NCI-H2227 (cell line): ENCODE measurements at regions not wholly inside any gene's neighbourhood (a gene's known extent, or its start where the extent isn't known, plus 50 kb on each side); places are given as distances from the start of the nearest gene placed in this dataset.

Source experiments
- DNase-seq: peaks from one replicate; lab custom pipeline; 2025; ENCODE audit not compliant: unreplicated experiment; lab: John Stamatoyannopoulos, UW

GRCh38 chr21:43348801-43349261 is 78.1 kb downstream of the SIK1 start:
- DNase-seq = no peak

GRCh38 chr21:43348170-43348766 is 78.7 kb downstream of the SIK1 start:
- DNase-seq = no peak

GRCh38 chr21:43347461-43348169 is 79.3 kb downstream of the SIK1 start:
- DNase-seq = no peak

GRCh38 chr21:43346551-43346950 is 80.4 kb downstream of the SIK1 start:
- no peak for DNase-seq

GRCh38 chr21:43345746-43346409 is 81.1 kb downstream of the SIK1 start:
- DNase-seq = no peak

GRCh38 chr21:43345046-43345745 is 81.7 kb downstream of the SIK1 start:
- DNase-seq = no peak

GRCh38 chr21:43343992-43344886 is 82.7 kb downstream of the SIK1 start:
- DNase-seq = no peak

GRCh38 chr21:43343095-43343991 is 83.6 kb downstream of the SIK1 start:
- no peak for DNase-seq

- DNase-seq = no peak
Observed at GRCh38 chr21:43342301-43342881, 84.5 kb downstream of the SIK1 start.

- DNase-seq = no peak
Observed at GRCh38 chr21:43341378-43342161, 85.4 kb downstream of the SIK1 start.

GRCh38 chr21:43340491-43341377 is 86.2 kb downstream of the SIK1 start:
- no peak for DNase-seq

- DNase-seq = no peak
Observed at GRCh38 chr21:43339668-43340067, 87.3 kb downstream of the SIK1 start.

- DNase-seq = no peak
Observed at GRCh38 chr21:43338951-43339350, 88.0 kb downstream of the SIK1 start.

- no peak for DNase-seq
Observed at GRCh38 chr21:43337901-43338655, 88.9 kb downstream of the SIK1 start.

GRCh38 chr21:43335119-43335518 is 91.8 kb downstream of the SIK1 start:
- DNase-seq = no peak

GRCh38 chr21:43334214-43334958 is 92.5 kb downstream of the SIK1 start:
- no peak for DNase-seq
